Ovary (tissue), 3 donors: ENCODE measurements at regions not wholly inside any gene's neighbourhood (a gene's known extent, or its start where the extent isn't known, plus 50 kb on each side); places are given as distances from the start of the nearest gene placed in this dataset.

ENCODE experiments used
- CTCF ChIP-seq, 3 donors: fragments of 450-650 bp in 2 of 3; fragments of 200-600 bp in 1 of 3; IDR thresholded peaks; one replicate each; pipeline versions ENCODE4 v1.5.1 to v1.8.0; 2016 to 2022; ENCODE audit warnings: antibody characterized with exemption in 3 of 3, mild to moderate bottlenecking in 1 of 3
- POLR2A ChIP-seq: fragments of 450-650 bp; IDR thresholded peaks from one replicate; pipeline ENCODE4 v1.6.1; 2017; ENCODE audit warnings: antibody characterized with exemption, mild to moderate bottlenecking, moderate library complexity
- donor health status: DM: no; HTN: no; CAD: no.

- TF ChIP-seq POLR2A (no peak), CTCF (IDR thresholded peaks at IDR 0.05) (no peak)
Observed at GRCh38 chr4:79163981-79164490, 161.8 kb downstream of the NAA11 start.
